ENCODE measurements at regions not wholly inside any gene's neighbourhood (a gene's known extent, or its start where the extent isn't known, plus 50 kb on each side); places are given as distances from the start of the nearest gene placed in this dataset.
A peak's percentile ranks its signal among the peaks of the same experiment; 100 is the strongest.

DNA sequence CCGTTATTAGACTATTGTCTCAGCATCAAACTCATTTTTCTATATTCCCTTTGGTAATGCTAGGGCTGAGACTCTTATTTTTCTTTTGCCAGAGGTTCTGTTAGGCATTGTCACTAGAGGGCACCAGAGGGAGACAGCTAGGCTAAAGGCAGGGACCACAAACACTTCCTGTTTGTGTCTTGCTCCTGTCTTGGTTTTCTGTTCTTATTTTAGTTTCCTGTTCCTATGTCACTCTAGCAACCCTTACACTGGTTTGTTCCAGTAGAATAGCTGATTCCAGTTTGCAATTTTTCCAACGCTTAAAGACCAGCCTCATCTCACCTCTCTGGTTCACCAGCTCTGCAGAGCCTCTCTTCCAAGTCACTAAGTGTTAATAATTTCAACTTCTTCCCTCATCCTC, 772.0 kb downstream of the DIAPH3 start (continued):
- TF ChIP-seq ZBTB49 (CRISPR knock-in tag; IDR thresholded peaks at IDR 0.05; ENCODE audit: borderline replicate concordance) (no peak), GABPB1 (CRISPR knock-in tag; IDR thresholded peaks at IDR 0.05) (peak; percentile 63; the same call in 1 of the 2 replicates), HMGXB4 (CRISPR knock-in tag; IDR thresholded peaks at IDR 0.05; ENCODE audit: borderline replicate concordance in 1 of 2, low read depth in 1 of 2) (0 out of 4 replicates have a peak, but pooled peaks of 1 of the 2 experiments have one; percentile 36), YEATS4 (CRISPR knock-in tag; IDR thresholded peaks at IDR 0.05; ENCODE audit: borderline replicate concordance) (no peak), ZNF282 (IDR thresholded peaks at IDR 0.05; ENCODE audit: partially characterized antibody) (no peak), POLR2AphosphoS2 (IDR thresholded peaks at IDR 0.05; ENCODE audit: low read depth, low read length) (no peak), STAG1 (CRISPR knock-in tag; IDR thresholded peaks at IDR 0.05) (peak; percentile 69), SMC3 (IDR thresholded peaks at IDR 0.05; ENCODE audit: low read length) (peak; percentile 70), SIN3A (IDR thresholded peaks at IDR 0.05; ENCODE audit: borderline replicate concordance, low read depth, low read length) (no peak), ELF1 (CRISPR knock-in tag; IDR thresholded peaks at IDR 0.05) (peak; percentile 59), ZNF589 (CRISPR knock-in tag; conservative IDR thresholded peaks at IDR 0.05) (no peak), MED1 (CRISPR knock-in tag; IDR thresholded peaks at IDR 0.05) (0 out of 2 replicates have a peak, but pooled peaks have one; percentile 11), ZNF574 (CRISPR knock-in tag; IDR thresholded peaks at IDR 0.05) (peak; percentile 57), ZNF331 (CRISPR knock-in tag; IDR thresholded peaks at IDR 0.05) (peak; percentile 74), ETV5 (CRISPR knock-in tag; IDR thresholded peaks at IDR 0.05; ENCODE audit: borderline replicate concordance) (peak; percentile 30; the same call in 1 of the 2 replicates)

Measured in HepG2 (cell line).